ENCODE measurements at regions not wholly inside any gene's neighbourhood (a gene's known extent, or its start where the extent isn't known, plus 50 kb on each side); places are given as distances from the start of the nearest gene placed in this dataset.

DNA sequence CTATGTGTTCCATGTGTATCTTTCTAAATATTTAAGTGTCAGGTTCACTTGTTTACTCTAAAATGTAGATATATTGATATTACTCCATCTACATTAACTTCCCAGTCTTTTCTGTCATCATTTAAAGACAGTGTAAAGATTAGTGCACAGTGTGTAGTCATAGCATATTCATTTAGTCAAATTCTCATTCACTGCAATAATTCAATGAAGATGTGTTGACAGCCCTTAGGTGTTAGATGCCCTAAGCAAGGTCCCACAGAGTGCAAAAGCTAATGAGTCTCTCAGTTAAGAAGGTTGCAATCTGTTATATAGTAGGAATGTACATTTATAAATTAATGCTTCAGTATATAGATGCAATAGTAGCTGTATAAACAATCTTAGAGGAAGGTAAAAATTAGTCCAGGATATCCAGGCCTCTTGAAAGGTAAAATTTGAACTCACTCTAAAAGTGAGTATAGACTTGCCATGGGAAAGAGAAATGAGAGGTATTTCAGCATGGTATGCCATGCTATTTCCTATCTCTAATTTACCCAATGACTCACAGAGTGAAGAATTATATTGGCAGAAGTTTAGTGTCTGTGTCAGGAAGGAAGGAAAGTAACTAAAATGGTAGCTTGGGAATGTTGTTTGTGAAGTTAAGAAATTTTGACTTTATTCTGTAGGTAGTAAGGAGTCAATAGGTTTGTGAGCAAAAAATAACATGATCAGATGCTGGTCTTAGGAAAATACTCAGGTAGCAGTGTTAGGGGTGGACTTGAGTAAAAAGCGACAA is 969.9 kb upstream of the CITED2 start:
- TF ChIP-seq, protein P1, sequence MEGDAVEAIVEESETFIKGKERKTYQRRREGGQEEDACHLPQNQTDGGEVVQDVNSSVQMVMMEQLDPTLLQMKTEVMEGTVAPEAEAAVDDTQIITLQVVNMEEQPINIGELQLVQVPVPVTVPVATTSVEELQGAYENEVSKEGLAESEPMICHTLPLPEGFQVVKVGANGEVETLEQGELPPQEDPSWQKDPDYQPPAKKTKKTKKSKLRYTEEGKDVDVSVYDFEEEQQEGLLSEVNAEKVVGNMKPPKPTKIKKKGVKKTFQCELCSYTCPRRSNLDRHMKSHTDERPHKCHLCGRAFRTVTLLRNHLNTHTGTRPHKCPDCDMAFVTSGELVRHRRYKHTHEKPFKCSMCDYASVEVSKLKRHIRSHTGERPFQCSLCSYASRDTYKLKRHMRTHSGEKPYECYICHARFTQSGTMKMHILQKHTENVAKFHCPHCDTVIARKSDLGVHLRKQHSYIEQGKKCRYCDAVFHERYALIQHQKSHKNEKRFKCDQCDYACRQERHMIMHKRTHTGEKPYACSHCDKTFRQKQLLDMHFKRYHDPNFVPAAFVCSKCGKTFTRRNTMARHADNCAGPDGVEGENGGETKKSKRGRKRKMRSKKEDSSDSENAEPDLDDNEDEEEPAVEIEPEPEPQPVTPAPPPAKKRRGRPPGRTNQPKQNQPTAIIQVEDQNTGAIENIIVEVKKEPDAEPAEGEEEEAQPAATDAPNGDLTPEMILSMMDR (IDR thresholded peaks at IDR 0.05) = no peak
- no peak for TF ChIP-seq POLR2AphosphoS5 (IDR thresholded peaks at IDR 0.05)
